ENCODE measurements at regions not wholly inside any gene's neighbourhood (a gene's known extent, or its start where the extent isn't known, plus 50 kb on each side); places are given as distances from the start of the nearest gene placed in this dataset.
A peak's percentile ranks its signal among the peaks of the same experiment; 100 is the strongest.

GRCh38 chr10:131621784-131622624, 278.8 kb upstream of the PPP2R2D start:
- no peak for TF ChIP-seq CTCF (IDR thresholded peaks at IDR 0.05)
- peaks cover 6% of the 10 kb centered on the region for H3K9me3 Mint-ChIP-seq (ENCODE audit: unreplicated experiment)
- H3K4me3 Mint-ChIP-seq (ENCODE audit: unreplicated experiment), result no peak overlapping the region
- peak; percentile 74 for DNase-seq (ENCODE audit: extremely low spot score, unreplicated experiment)
- H3K4me1 Mint-ChIP-seq (ENCODE audit: unreplicated experiment), result no peaks in the 10 kb centered on the region
- H3K27me3 Mint-ChIP-seq (ENCODE audit: unreplicated experiment), result no peaks in the 10 kb centered on the region
- H3K36me3 Mint-ChIP-seq (ENCODE audit: unreplicated experiment), result peaks cover 2% of the 10 kb centered on the region
- no peak overlapping the region for H3K27ac Mint-ChIP-seq (ENCODE audit: unreplicated experiment)

- TF ChIP-seq CTCF (IDR thresholded peaks at IDR 0.05), result no peak
- H3K27ac Mint-ChIP-seq (ENCODE audit: unreplicated experiment), result no peak overlapping the region
- H3K27me3 Mint-ChIP-seq (ENCODE audit: unreplicated experiment), result no peaks in the 10 kb centered on the region
- peak; percentile 85 for DNase-seq (ENCODE audit: extremely low spot score, unreplicated experiment)
- no peaks in the 10 kb centered on the region for H3K4me1 Mint-ChIP-seq (ENCODE audit: unreplicated experiment)
- no peak overlapping the region for H3K4me3 Mint-ChIP-seq (ENCODE audit: unreplicated experiment)
- peaks cover 2% of the 10 kb centered on the region for H3K36me3 Mint-ChIP-seq (ENCODE audit: unreplicated experiment)
- peaks cover 22% of the 10 kb centered on the region for H3K9me3 Mint-ChIP-seq (ENCODE audit: unreplicated experiment)
Observed at GRCh38 chr10:131625041-131625440, 275.8 kb upstream of the PPP2R2D start.

GRCh38 chr10:131626274-131626673, 274.5 kb upstream of the PPP2R2D start:
- DNase-seq (ENCODE audit: extremely low spot score, unreplicated experiment), result peak; percentile 70
- Mint-ChIP-seq H3K4me3 (ENCODE audit: unreplicated experiment) (no peak overlapping the region), H3K27me3 (ENCODE audit: unreplicated experiment) (no peaks in the 10 kb centered on the region), H3K27ac (ENCODE audit: unreplicated experiment) (no peak overlapping the region), H3K4me1 (ENCODE audit: unreplicated experiment) (no peaks in the 10 kb centered on the region), H3K36me3 (ENCODE audit: unreplicated experiment) (peaks cover 2% of the 10 kb centered on the region), H3K9me3 (ENCODE audit: unreplicated experiment) (peaks cover 23% of the 10 kb centered on the region)
- TF ChIP-seq CTCF (IDR thresholded peaks at IDR 0.05), result no peak

DNA sequence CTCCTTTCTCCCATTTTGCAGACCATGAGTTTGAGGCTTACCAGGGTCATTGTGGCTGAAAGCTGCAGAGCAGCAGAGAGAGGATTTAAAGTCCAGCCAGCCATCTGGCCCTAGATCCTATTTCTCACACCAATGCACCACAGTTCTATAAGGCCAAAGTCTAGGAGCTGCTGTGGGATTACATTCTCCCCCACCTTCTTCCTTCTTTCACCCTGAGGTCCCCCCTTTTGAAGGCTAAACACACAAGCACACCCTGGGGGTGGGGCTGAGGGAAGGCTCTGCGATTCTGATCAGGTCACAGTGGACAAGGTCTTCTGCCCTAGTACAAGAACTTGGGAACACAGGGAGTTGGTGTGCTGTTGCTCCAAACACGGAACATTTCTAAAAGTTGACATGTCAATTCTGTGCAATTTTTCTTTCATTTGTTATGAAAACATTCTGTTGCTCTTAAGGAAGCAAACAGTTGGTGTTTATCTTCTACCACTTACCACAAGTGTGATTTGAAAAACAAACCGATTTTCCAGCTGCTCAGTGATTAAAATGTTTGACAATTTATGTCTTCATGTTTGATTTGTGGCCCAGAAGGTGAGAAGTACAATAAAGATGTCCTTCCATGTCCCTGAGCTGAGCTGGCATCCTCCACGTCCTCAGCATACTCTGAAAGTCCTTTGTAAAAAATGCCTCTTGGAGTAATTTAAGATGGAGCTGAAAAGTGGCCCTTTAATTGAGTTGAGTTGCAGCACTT, 271.6 kb upstream of the PPP2R2D start:
- no peaks in the 10 kb centered on the region for H3K4me1 Mint-ChIP-seq (ENCODE audit: unreplicated experiment)

More for the DNA sequence above, 271.6 kb upstream of the PPP2R2D start:
- no peak overlapping the region for H3K4me3 Mint-ChIP-seq (ENCODE audit: unreplicated experiment)
- DNase-seq (ENCODE audit: extremely low spot score, unreplicated experiment), result no peak
- TF ChIP-seq CTCF (IDR thresholded peaks at IDR 0.05), result no peak
- H3K27me3 Mint-ChIP-seq (ENCODE audit: unreplicated experiment), result no peaks in the 10 kb centered on the region
- no peaks in the 10 kb centered on the region for H3K36me3 Mint-ChIP-seq (ENCODE audit: unreplicated experiment)
- no peak overlapping the region for H3K27ac Mint-ChIP-seq (ENCODE audit: unreplicated experiment)
- peaks cover 40% of the 10 kb centered on the region for H3K9me3 Mint-ChIP-seq (ENCODE audit: unreplicated experiment)

Measured in osteocyte (in vitro differentiated cells).